ENCODE measurements at regions not wholly inside any gene's neighbourhood (a gene's known extent, or its start where the extent isn't known, plus 50 kb on each side); places are given as distances from the start of the nearest gene placed in this dataset.
"Not testable (repeated sequence)": the region's sequence is repeated elsewhere in the genome, so short reads cannot be mapped to it uniquely, and the experiment has no call there.

- no peak for TF ChIP-seq POLR2A (IDR thresholded peaks at IDR 0.05; ENCODE audit: low read depth)
- no peak for TF ChIP-seq EP300 (IDR thresholded peaks at IDR 0.05)
- TF ChIP-seq CTCF (IDR thresholded peaks at IDR 0.05): no peak
- TF ChIP-seq POLR2AphosphoS5 (IDR thresholded peaks at IDR 0.05): no peak
- intact Hi-C loops (cut with DNase I): no loop called here
- no peaks in the 10 kb centered on the region for H3K36me3 ChIP-seq
- 68% methylated on average over 5 of the region's 5 CpGs for WGBS
- no peaks in the 10 kb centered on the region for H3K9me3 ChIP-seq
- no peak overlapping the region for H3K4me3 ChIP-seq
- no peaks in the 10 kb centered on the region for H3K27me3 ChIP-seq
- H3K27ac ChIP-seq (replicated peaks in 1 of 4): no peak overlapping the region
- DNase-seq (ENCODE audit: extremely low spot score): no peak
- peaks cover 6 to 29% (median 11%) of the 10 kb centered on the region in 4 donors for H3K4me1 ChIP-seq
Observed at GRCh38 chr20:53859684-53860083, 210.7 kb downstream of the BCAS1 start.

- DNase-seq (ENCODE audit: extremely low spot score); H3K27ac ChIP-seq (replicated peaks in 1 of 4); H3K4me3 ChIP-seq; H3K27me3 ChIP-seq; H3K36me3 ChIP-seq; intact Hi-C loops (cut with DNase I); H3K9me3 ChIP-seq: not testable (repeated sequence)
- H3K4me1 ChIP-seq: peaks cover 5 to 24% (median 11%) of the 10 kb centered on the region in 4 donors
- WGBS: 93% methylated on average over 5 of the region's 5 CpGs
Observed at GRCh38 chr20:53859009-53859408, 211.4 kb downstream of the BCAS1 start.

- DNase-seq (ENCODE audit: extremely low spot score); intact Hi-C loops (cut with DNase I); H3K27ac ChIP-seq (replicated peaks in 1 of 4): not testable (repeated sequence)
Observed at GRCh38 chr20:53858516-53858915, 211.9 kb downstream of the BCAS1 start.

GRCh38 chr20:53857723-53858236 lies 212.6 kb downstream of the BCAS1 start:
- no peaks in the 10 kb centered on the region for H3K27me3 ChIP-seq
- DNase-seq (ENCODE audit: extremely low spot score): no peak
- no peaks in the 10 kb centered on the region for H3K9me3 ChIP-seq
- H3K36me3 ChIP-seq: no peaks in the 10 kb centered on the region
- WGBS: 49% methylated on average over 7 of the region's 7 CpGs
- H3K4me3 ChIP-seq: no peak overlapping the region
- TF ChIP-seq POLR2AphosphoS5 (IDR thresholded peaks at IDR 0.05): no peak
- no peak for TF ChIP-seq CTCF (IDR thresholded peaks at IDR 0.05)
- TF ChIP-seq EP300 (IDR thresholded peaks at IDR 0.05): no peak
- no peak for TF ChIP-seq POLR2A (IDR thresholded peaks at IDR 0.05; ENCODE audit: low read depth)
- peaks cover 5 to 12% (median 7%) of the 10 kb centered on the region in 4 donors for H3K4me1 ChIP-seq
- intact Hi-C loops (cut with DNase I): no loop called here
- H3K27ac ChIP-seq (replicated peaks in 1 of 4): peak overlapping the region in 2 of 4 donors; percentile 9 to 16

More at GRCh38 chr20:53858516-53858915, 211.9 kb downstream of the BCAS1 start:
- peaks cover 5 to 19% (median 8%) of the 10 kb centered on the region in 4 donors for H3K4me1 ChIP-seq
- WGBS: 100% methylated on average over 3 of the region's 3 CpGs
- not testable (repeated sequence) for H3K27me3 ChIP-seq, H3K9me3 ChIP-seq, H3K36me3 ChIP-seq, H3K4me3 ChIP-seq

- Histone ChIP-seq H3K4me1 (peaks cover 5 to 12% (median 7%) of the 10 kb centered on the region in 4 donors), H3K27ac (replicated peaks in 1 of 4) (no peak overlapping the region), H3K27me3 (no peaks in the 10 kb centered on the region), H3K9me3 (no peaks in the 10 kb centered on the region), H3K36me3 (no peaks in the 10 kb centered on the region), H3K4me3 (no peak overlapping the region)
- 90% methylated on average over 5 of the region's 5 CpGs for WGBS
- DNase-seq (ENCODE audit: extremely low spot score): no peak
- intact Hi-C loops (cut with DNase I): no loop called here
- TF ChIP-seq EP300 (IDR thresholded peaks at IDR 0.05) (no peak), POLR2AphosphoS5 (IDR thresholded peaks at IDR 0.05) (no peak), POLR2A (IDR thresholded peaks at IDR 0.05; ENCODE audit: low read depth) (no peak), CTCF (IDR thresholded peaks at IDR 0.05) (no peak)
Observed at GRCh38 chr20:53856300-53857295, 213.8 kb downstream of the BCAS1 start.
